GM18951 (cell line): ENCODE measurements at regions not wholly inside any gene's neighbourhood (a gene's known extent, or its start where the extent isn't known, plus 50 kb on each side); places are given as distances from the start of the nearest gene placed in this dataset.

Source experiments
- POLR2A ChIP-seq: IDR thresholded peaks from 4 replicates; pipeline ENCODE4 v1.6.1; 2011; ENCODE audit warnings: mild to moderate bottlenecking; ENCODE audit not compliant: insufficient read length, insufficient read depth; ENCODE audit errors: extremely low read depth
- in situ Hi-C: fragments of 300-500 bp; cut with MboI; formaldehyde crosslinking; loops from one replicate; pipeline ENCODE4 v1.12.0; 2022; ENCODE audit warnings: low sequenced_read_pairs, mixed read lengths, inconsistent platforms; ENCODE audit not compliant: unreplicated experiment

DNA sequence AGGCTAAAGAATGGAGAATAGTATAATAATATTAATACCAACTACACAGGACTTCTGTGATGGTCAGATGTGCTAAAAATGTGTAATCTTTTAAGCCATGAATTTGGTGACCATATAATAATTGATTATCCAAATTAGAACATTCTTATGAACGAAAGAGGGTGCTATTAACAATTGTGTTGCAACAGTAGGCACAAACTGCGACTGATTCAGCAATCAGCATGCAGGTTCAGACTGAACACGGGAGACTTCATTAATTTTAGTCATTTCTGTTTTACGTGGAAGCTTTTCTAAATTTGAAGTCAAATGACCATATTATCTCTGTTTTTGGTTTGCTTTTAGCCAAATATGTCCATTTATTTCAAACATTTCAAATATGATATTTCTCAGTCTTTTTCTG is 54.6 kb upstream of the CHST9 start:
- in situ Hi-C loops = no loop called here
- TF ChIP-seq POLR2A = no peak

DNA sequence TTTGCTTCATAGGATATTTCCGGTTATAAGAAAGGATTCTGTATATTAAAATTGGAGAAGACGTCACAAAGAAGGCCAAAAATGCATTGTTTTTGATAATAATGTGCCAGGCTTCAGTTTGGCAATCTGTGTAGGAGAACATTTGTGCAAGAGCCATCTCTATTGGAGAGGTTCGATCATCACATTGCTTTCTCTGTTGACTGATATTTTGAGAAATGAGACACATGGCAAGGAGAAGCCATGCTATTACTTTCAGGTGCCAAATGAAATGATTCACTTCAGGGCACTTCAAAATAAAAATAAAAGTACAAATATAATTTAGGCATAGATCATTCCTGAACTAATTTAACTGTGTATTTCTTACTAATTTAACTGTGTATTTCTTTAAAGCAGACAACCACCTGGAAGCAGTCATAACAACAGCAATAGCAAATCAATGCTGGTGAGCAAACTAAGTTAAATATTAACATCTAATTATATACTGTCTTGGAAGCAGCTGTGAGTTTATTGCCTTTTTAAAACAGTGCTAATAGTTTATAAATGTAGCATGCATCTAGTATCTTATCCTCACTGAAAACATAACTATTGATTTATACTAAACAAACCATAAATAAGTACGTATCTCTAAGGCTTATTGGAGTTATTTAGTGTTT is 50.2 kb upstream of the CHST9 start:
- in situ Hi-C loops = no loop called here
- TF ChIP-seq POLR2A = no peak
